ENCODE measurements at regions not wholly inside any gene's neighbourhood (a gene's known extent, or its start where the extent isn't known, plus 50 kb on each side); places are given as distances from the start of the nearest gene placed in this dataset.

GRCh38 chr14:98122527-98122926 is 1149.5 kb downstream of the BCL11B start:
- TF ChIP-seq EZH2 (conservative IDR thresholded peaks at IDR 0.05; ENCODE audit: low read depth, low read length), result no peak
- TF ChIP-seq ELK4 (CRISPR knock-in tag; IDR thresholded peaks at IDR 0.05; ENCODE audit: borderline replicate concordance), result no peak
- no peak for TF ChIP-seq CTCF (CRISPR knock-in tag; IDR thresholded peaks at IDR 0.05)

Data from HepG2 (cell line).